ENCODE measurements at regions not wholly inside any gene's neighbourhood (a gene's known extent, or its start where the extent isn't known, plus 50 kb on each side); places are given as distances from the start of the nearest gene placed in this dataset.
A peak's percentile ranks its signal among the peaks of the same experiment; 100 is the strongest.

DNA sequence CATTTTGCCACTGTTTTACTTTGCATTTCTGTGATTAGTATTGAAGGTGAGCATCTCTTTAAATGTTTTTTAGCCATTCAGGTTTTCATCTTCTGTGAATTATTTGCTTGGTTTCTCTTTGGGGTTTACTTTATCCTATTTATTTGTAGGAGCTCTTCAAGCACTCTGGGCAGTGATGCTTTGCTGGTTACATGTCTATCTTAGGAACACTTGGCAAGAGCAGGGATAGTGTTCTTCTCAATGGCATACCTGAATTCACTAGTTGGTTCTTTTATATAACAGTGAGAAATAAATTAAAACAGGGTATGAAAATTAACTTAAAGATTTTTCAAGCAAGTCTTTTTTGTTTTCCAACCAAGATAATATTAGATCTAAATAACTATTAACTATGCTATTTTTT, 119.7 kb upstream of the BACH2 start:
- in situ Hi-C loops (cut with MboI; ENCODE audit: low pct_unique_long_range_greater_than_20kb, low sequenced_read_pairs, unreplicated experiment): no loop called here
- TF ChIP-seq, protein P1, sequence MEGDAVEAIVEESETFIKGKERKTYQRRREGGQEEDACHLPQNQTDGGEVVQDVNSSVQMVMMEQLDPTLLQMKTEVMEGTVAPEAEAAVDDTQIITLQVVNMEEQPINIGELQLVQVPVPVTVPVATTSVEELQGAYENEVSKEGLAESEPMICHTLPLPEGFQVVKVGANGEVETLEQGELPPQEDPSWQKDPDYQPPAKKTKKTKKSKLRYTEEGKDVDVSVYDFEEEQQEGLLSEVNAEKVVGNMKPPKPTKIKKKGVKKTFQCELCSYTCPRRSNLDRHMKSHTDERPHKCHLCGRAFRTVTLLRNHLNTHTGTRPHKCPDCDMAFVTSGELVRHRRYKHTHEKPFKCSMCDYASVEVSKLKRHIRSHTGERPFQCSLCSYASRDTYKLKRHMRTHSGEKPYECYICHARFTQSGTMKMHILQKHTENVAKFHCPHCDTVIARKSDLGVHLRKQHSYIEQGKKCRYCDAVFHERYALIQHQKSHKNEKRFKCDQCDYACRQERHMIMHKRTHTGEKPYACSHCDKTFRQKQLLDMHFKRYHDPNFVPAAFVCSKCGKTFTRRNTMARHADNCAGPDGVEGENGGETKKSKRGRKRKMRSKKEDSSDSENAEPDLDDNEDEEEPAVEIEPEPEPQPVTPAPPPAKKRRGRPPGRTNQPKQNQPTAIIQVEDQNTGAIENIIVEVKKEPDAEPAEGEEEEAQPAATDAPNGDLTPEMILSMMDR (IDR thresholded peaks at IDR 0.05; ENCODE audit: extremely low read depth, insufficient read depth, missing control alignments): no peak
- DNase-seq (ENCODE audit: low spot score): no peak

DNA sequence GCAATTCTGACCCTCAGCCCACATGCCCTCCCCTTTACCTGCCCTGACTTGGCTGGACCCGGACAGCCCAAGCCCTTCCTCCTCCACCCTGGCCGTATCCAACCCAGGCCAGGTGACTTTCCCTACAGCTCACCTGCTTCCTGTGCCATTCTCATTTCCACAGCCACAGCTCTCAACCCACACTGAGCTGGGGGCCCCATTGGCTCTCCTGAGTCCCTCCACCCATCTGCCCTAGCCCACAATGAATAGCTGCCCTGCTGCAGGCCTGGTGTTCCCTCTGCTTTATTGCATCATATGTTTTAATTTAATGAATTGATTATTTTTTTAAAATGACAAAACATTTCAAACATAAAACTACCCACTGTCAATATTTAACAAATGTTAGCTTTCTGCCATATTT, 118.5 kb upstream of the BACH2 start:
- TF ChIP-seq, protein P1 (IDR thresholded peaks at IDR 0.05; ENCODE audit: extremely low read depth, insufficient read depth, missing control alignments): no peak
- no peak for DNase-seq (ENCODE audit: low spot score)
- in situ Hi-C loops (cut with MboI; ENCODE audit: low pct_unique_long_range_greater_than_20kb, low sequenced_read_pairs, unreplicated experiment): no loop called here

DNA sequence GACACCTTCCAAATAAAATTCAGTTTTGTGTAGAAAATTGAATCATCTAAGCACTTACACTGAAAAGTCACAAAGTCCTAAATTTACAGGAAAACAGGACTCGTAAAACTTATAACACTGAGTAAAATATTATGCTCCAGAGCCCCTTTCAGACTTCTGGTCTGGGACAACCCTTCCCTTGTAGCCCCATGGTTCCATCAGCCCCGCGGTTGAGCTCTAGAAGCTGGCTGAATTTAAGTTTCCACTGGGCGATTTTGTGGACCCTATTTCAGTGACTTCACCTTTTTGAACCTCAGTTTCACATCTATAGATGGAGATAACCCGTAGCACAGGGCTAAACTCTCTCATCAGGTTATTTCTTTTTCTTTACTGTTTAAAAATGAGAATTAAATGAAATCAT, 117.7 kb upstream of the BACH2 start:
- TF ChIP-seq, protein P1 (IDR thresholded peaks at IDR 0.05; ENCODE audit: extremely low read depth, insufficient read depth, missing control alignments): no peak
- in situ Hi-C loops (cut with MboI; ENCODE audit: low pct_unique_long_range_greater_than_20kb, low sequenced_read_pairs, unreplicated experiment): no loop called here

DNA sequence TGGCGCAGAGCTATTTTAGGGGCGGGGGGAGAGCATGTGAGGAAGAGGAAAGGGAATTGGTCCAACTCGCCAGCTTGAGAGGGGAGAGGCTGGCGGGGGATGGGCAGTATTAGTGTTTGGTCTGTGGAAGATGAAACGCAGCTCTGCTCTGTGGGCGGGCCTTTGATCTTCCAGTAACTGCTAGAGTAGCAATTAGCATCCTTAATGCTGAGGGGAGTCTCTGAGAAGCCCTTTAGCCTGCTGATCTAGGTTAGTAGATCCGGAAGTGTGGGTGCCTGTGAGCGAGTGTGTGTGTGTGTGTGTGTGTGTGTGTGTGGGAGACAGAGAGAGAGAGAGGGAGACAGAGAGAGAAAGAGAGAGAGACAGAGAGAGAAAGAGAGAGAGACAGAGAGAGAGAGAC, 117.2 kb upstream of the BACH2 start:
- TF ChIP-seq, protein P1 (IDR thresholded peaks at IDR 0.05; ENCODE audit: extremely low read depth, insufficient read depth, missing control alignments): no peak
- in situ Hi-C loops (cut with MboI; ENCODE audit: low pct_unique_long_range_greater_than_20kb, low sequenced_read_pairs, unreplicated experiment): no loop called here
- peak; percentile 31 for DNase-seq (ENCODE audit: low spot score)

More for the DNA sequence above, 117.7 kb upstream of the BACH2 start:
- DNase-seq (ENCODE audit: low spot score): no peak

DNA sequence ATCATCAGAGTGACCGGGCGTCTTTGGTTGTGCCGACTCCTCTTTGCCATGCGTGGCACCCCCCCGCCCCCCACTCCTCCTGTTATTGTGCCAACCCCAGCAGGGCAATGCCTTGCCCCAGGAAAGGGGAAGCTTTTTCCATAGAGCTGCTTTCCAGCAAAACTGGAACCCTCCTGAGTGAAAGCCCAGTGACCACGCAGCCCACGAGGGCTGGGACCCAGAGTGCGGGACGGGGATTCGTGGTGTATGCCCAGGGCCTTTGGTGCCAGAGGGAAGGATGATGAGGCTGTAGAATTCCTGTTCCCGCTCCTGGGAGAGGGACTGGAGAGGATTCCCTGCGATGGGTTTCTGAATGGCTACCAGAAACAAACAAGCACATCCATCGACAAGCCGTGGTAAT, 116.8 kb upstream of the BACH2 start:
- TF ChIP-seq, protein P1 (IDR thresholded peaks at IDR 0.05; ENCODE audit: extremely low read depth, insufficient read depth, missing control alignments): no peak
- DNase-seq (ENCODE audit: low spot score): no peak
- in situ Hi-C loops (cut with MboI; ENCODE audit: low pct_unique_long_range_greater_than_20kb, low sequenced_read_pairs, unreplicated experiment): no loop called here

DNA sequence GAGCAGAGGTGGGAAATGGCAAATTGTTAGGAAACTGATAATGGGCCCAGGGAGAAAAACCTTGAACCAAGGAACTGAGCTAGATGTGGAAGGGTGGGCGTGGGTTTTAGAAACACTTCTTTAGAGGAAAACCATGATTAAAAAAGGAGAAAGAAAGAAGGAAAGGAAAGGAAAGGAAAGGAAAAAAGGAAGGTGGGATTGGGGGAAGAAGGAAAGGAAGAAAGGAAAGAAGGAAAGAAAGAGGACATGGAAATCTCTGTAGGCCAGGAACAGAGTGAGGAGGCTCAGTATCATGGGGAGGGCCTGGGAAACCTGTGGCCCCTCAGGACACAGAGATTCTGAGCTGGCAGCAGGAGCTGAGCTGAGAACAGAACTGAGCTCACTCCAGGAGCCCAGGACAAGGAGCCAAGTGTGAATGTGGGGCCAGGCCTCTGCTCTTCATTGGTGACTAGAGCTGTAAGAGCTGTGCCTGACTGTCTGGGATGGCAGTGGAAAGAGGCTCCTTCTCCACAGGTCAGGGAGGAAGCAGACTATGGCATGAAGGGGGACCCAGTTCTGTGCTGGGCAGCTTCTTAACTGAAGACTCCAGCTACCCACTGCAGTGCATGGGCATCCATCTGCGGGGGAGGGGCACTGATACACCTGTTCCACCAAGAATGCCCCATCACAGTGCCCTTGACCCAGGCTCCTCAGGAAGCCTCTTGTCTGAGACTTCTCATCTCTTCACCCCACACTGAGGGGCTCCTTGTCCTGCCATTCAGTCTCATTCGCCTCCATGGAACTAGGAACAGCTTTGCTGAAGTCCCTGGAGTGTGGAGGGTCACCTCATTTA, 116.1 kb upstream of the BACH2 start:
- TF ChIP-seq, protein P1 (IDR thresholded peaks at IDR 0.05; ENCODE audit: extremely low read depth, insufficient read depth, missing control alignments): no peak
- in situ Hi-C loops (cut with MboI; ENCODE audit: low pct_unique_long_range_greater_than_20kb, low sequenced_read_pairs, unreplicated experiment): no loop called here
- DNase-seq (ENCODE audit: low spot score): no peak
